Activated B cell treated with CpG ODN at 0.5 μM for 24 hours (primary cell): ENCODE measurements at regions not wholly inside any gene's neighbourhood (a gene's known extent, or its start where the extent isn't known, plus 50 kb on each side); places are given as distances from the start of the nearest gene placed in this dataset.

ENCODE experiments used
- ATAC-seq: fragments of 200-7000 bp; cut with Tn5 transposase; one replicate; pipeline ENCODE4 v1.10.0; 2021; ENCODE audit warnings: low read depth, mild to moderate bottlenecking, moderate library complexity
- CTCF ChIA-PET: fragments of 350-600 bp; sonication (Branson Sonifier 250); formaldehyde crosslinking; loops from one replicate; lab custom pipeline; 2021; ENCODE audit warnings: antibody characterized with exemption; lab: Charles Lee
- POLR2A ChIA-PET: fragments of 350-600 bp; sonication (Branson Sonifier 250); formaldehyde crosslinking; loops from one replicate; lab custom pipeline; 2021; ENCODE audit warnings: antibody characterized with exemption; lab: Charles Lee
- DNase-seq: peaks from one replicate; pipeline ENCODE4 v3.0.0; 2022
- H3K27ac Mint-ChIP-seq: one replicate; pipeline ENCODE4 v1.8.0; 2020; ENCODE audit warnings: mixed read lengths
- H3K27me3 Mint-ChIP-seq: one replicate; pipeline ENCODE4 v1.8.0; 2021; ENCODE audit warnings: mixed read lengths
- H3K36me3 Mint-ChIP-seq: one replicate; pipeline ENCODE4 v1.8.0; 2021; ENCODE audit warnings: low read depth, mixed read lengths
- H3K4me1 Mint-ChIP-seq: one replicate; pipeline ENCODE4 v1.8.0; 2021; ENCODE audit warnings: mixed read lengths
- H3K4me3 Mint-ChIP-seq: one replicate; pipeline ENCODE4 v1.8.0; 2020; ENCODE audit warnings: mild to moderate bottlenecking, mixed read lengths
- H3K9me3 Mint-ChIP-seq: one replicate; pipeline ENCODE4 v1.8.0; 2020; ENCODE audit warnings: mixed read lengths
- CTCF ChIP-seq: fragments of 200-600 bp; IDR thresholded peaks from one replicate; pipeline ENCODE4 v1.8.0; 2022; ENCODE audit warnings: antibody characterized with exemption, mild to moderate bottlenecking
- intact Hi-C: fragments of 100-400 bp; cut with micrococcal nuclease; formaldehyde crosslinking; loops from one replicate; pipeline ENCODE4 v1.15.1; 2024

GRCh38 chr6:165871571-165871970 lies 208.5 kb upstream of the PDE10A start:
- Mint-ChIP-seq H3K27me3 (peaks cover 6% of the 10 kb centered on the region), H3K36me3 (no peaks in the 10 kb centered on the region), H3K9me3 (peaks cover 15% of the 10 kb centered on the region), H3K27ac (no peak overlapping the region), H3K4me3 (no peak overlapping the region), H3K4me1 (no peaks in the 10 kb centered on the region)
- CTCF ChIA-PET: no interaction called here
- no peak for TF ChIP-seq CTCF
- DNase-seq (no peak), ATAC-seq (no peak)
- POLR2A ChIA-PET: no interaction called here
- intact Hi-C loops: no loop called here

GRCh38 chr6:165869526-165869925 lies 206.5 kb upstream of the PDE10A start:
- TF ChIP-seq CTCF: no peak
- H3K9me3 Mint-ChIP-seq: peaks cover 22% of the 10 kb centered on the region
- peaks cover 4% of the 10 kb centered on the region for H3K27me3 Mint-ChIP-seq
- ATAC-seq (no peak), DNase-seq (no peak)
- H3K36me3 Mint-ChIP-seq: no peaks in the 10 kb centered on the region
- no peak overlapping the region for H3K4me3 Mint-ChIP-seq
- intact Hi-C loops: no loop called here
- CTCF ChIA-PET: no interaction called here
- no peaks in the 10 kb centered on the region for H3K4me1 Mint-ChIP-seq
- H3K27ac Mint-ChIP-seq: no peak overlapping the region
- POLR2A ChIA-PET: no interaction called here

GRCh38 chr6:165864925-165865324 lies 201.9 kb upstream of the PDE10A start:
- ChIA-PET CTCF (no interaction called here), POLR2A (no interaction called here)
- H3K27ac Mint-ChIP-seq: no peak overlapping the region
- intact Hi-C loops: no loop called here
- no peak overlapping the region for H3K4me3 Mint-ChIP-seq
- H3K27me3 Mint-ChIP-seq: peaks cover 9% of the 10 kb centered on the region
- H3K9me3 Mint-ChIP-seq: peaks cover 19% of the 10 kb centered on the region
- H3K36me3 Mint-ChIP-seq: no peaks in the 10 kb centered on the region
- ATAC-seq: no peak
- DNase-seq: no peak
- no peak for TF ChIP-seq CTCF
- no peaks in the 10 kb centered on the region for H3K4me1 Mint-ChIP-seq

GRCh38 chr6:165864218-165864617 lies 201.2 kb upstream of the PDE10A start:
- intact Hi-C loops: no loop called here
- ATAC-seq (no peak), DNase-seq (no peak)
- TF ChIP-seq CTCF: no peak
- H3K9me3 Mint-ChIP-seq: peaks cover 14% of the 10 kb centered on the region
- ChIA-PET POLR2A (no interaction called here), CTCF (no interaction called here)
- H3K27me3 Mint-ChIP-seq: peaks cover 7% of the 10 kb centered on the region
- H3K36me3 Mint-ChIP-seq: no peaks in the 10 kb centered on the region
- no peaks in the 10 kb centered on the region for H3K4me1 Mint-ChIP-seq
- H3K27ac Mint-ChIP-seq: no peak overlapping the region
- H3K4me3 Mint-ChIP-seq: no peak overlapping the region

GRCh38 chr6:165863801-165864200 lies 200.8 kb upstream of the PDE10A start:
- ChIA-PET POLR2A (no interaction called here), CTCF (no interaction called here)
- H3K4me3 Mint-ChIP-seq: no peak overlapping the region
- ATAC-seq: no peak
- intact Hi-C loops: no loop called here
- no peak for TF ChIP-seq CTCF
- peaks cover 11% of the 10 kb centered on the region for H3K27me3 Mint-ChIP-seq
- peaks cover 14% of the 10 kb centered on the region for H3K9me3 Mint-ChIP-seq
- no peak for DNase-seq
- H3K27ac Mint-ChIP-seq: no peak overlapping the region
- no peaks in the 10 kb centered on the region for H3K4me1 Mint-ChIP-seq
- no peaks in the 10 kb centered on the region for H3K36me3 Mint-ChIP-seq
